H1 (cell line): ENCODE measurements at regions not wholly inside any gene's neighbourhood (a gene's known extent, or its start where the extent isn't known, plus 50 kb on each side); places are given as distances from the start of the nearest gene placed in this dataset.

Source experiments
- CTCF ChIA-PET: fragments of 300-600 bp; sonication (Branson Sonifier 250); formaldehyde crosslinking; loops from one replicate; lab custom pipeline; 2021; ENCODE audit not compliant: partially characterized antibody; lab: Charles Lee
- POLR2A ChIA-PET: fragments of 300-600 bp; sonication (Branson Sonifier 250); formaldehyde crosslinking; loops from one replicate; lab custom pipeline; 2021; ENCODE audit warnings: inconsistent platforms; ENCODE audit not compliant: partially characterized antibody; lab: Charles Lee
- DNase-seq, 2 experiments: peaks; one replicate each; pipeline versions ENCODE4 v3.0.0 to v3.0.0-alpha.2; 2010 to 2022; ENCODE audit warnings: low spot score in 2 of 2, low read depth in 1 of 2, mixed read lengths in 1 of 2
- FAIRE-seq: peaks from 2 replicates; lab custom pipeline; 2011; peaks lifted over from hg19 to GRCh38; lab: Jason Lieb, UNC
- H2AFZ ChIP-seq: 2 replicates; pipeline ENCODE4 v1.8.1; 2012; ENCODE audit warnings: low read length, inconsistent platforms
- H2AK5ac ChIP-seq: 2 replicates; pipeline ENCODE4 v1.6.1; 2013; ENCODE audit warnings: low read depth, low read length
- H2BK120ac ChIP-seq: replicated peaks from 2 replicates; pipeline ENCODE3; 2013; ENCODE audit warnings: low read depth, low read length, inconsistent platforms
- H2BK12ac ChIP-seq: 2 replicates; pipeline ENCODE4 v1.6.1; 2013; ENCODE audit warnings: low read depth, low read length
- H2BK15ac ChIP-seq: 2 replicates; pipeline ENCODE4 v1.6.1; 2013; ENCODE audit warnings: low read length
- H2BK20ac ChIP-seq: 2 replicates; pipeline ENCODE4 v1.6.1; 2013; ENCODE audit warnings: low read length
- H2BK5ac ChIP-seq: 2 replicates; pipeline ENCODE4 v1.6.1; 2013; ENCODE audit warnings: low read depth, low read length
- H3K14ac ChIP-seq: 2 replicates; pipeline ENCODE4 v1.6.1; 2013; ENCODE audit warnings: inconsistent platforms; ENCODE audit not compliant: insufficient read length
- H3K18ac ChIP-seq: 2 replicates; pipeline ENCODE4 v1.6.1; 2013; ENCODE audit warnings: low read length; ENCODE audit errors: extremely low read depth
- H3K23ac ChIP-seq: 2 replicates; pipeline ENCODE4 v1.6.1; 2013; ENCODE audit warnings: inconsistent platforms; ENCODE audit not compliant: insufficient read length
- H3K23me2 ChIP-seq: 2 replicates; pipeline ENCODE4 v1.6.1; 2013; ENCODE audit warnings: low read depth, low read length
- H3K27ac ChIP-seq: 2 replicates; pipeline ENCODE4 v1.6.1; 2011; ENCODE audit warnings: low read depth, low read length, inconsistent platforms
- H3K27me3 ChIP-seq, 4 experiments: replicated peaks in 1 of 4; 1 replicate in 1 of 4; 2 replicates in 3 of 4; pipeline versions ENCODE4 v1.6.1 to v1.8.1; 2011 to 2013; ENCODE audit warnings: low read length in 3 of 4, mild to moderate bottlenecking in 3 of 4, inconsistent platforms in 2 of 4, mixed read lengths in 2 of 4, moderate library complexity in 1 of 4; ENCODE audit not compliant: control insufficient read depth in 3 of 4, insufficient read depth in 3 of 4; ENCODE audit errors: extremely low read depth in 1 of 4
- H3K36me3 ChIP-seq, 4 experiments: 2 replicates each; pipeline versions ENCODE4 v1.6.1 to v1.8.1; 2011 to 2013; ENCODE audit warnings: mild to moderate bottlenecking in 4 of 4, low read length in 3 of 4, moderate library complexity in 2 of 4, control low read depth in 1 of 4, inconsistent platforms in 1 of 4; ENCODE audit not compliant: insufficient read depth in 4 of 4, control insufficient read depth in 2 of 4
- H3K4ac ChIP-seq: replicated peaks from 2 replicates; pipeline ENCODE3; 2013; ENCODE audit warnings: low read length, low read depth, mixed read lengths, inconsistent platforms; ENCODE audit not compliant: insufficient read length
- H3K4me1 ChIP-seq, 4 experiments: replicated peaks in 1 of 4; 1 replicate in 1 of 4; 2 replicates in 3 of 4; pipeline versions ENCODE4 v1.6.1 to v1.8.1; 2011 to 2013; ENCODE audit warnings: low read length in 3 of 4, inconsistent platforms in 2 of 4, mixed read lengths in 1 of 4; ENCODE audit not compliant: insufficient read depth in 4 of 4, control insufficient read depth in 3 of 4
- H3K4me2 ChIP-seq, 2 experiments: 2 replicates each; pipeline versions ENCODE4 v1.6.1 to v1.8.1; 2011 to 2013; ENCODE audit warnings: low read depth in 2 of 2, low read length in 2 of 2, control low read depth in 1 of 2, inconsistent platforms in 1 of 2, mild to moderate bottlenecking in 1 of 2; ENCODE audit not compliant: insufficient read depth in 1 of 2
- H3K4me3 ChIP-seq, 4 experiments: fragments of 200-600, 300-600 bp in 1 of 4; sonication (generic), shearing (Covaris generic), sonication (Bioruptor Twin) in 1 of 4; 2 replicates each; pipeline versions ENCODE4 v1.5.1 to v1.8.1; 2011 to 2016; ENCODE audit warnings: low read length in 4 of 4, low read depth in 3 of 4, control low read depth in 2 of 4, inconsistent platforms in 2 of 4, mild to moderate bottlenecking in 2 of 4, mixed read lengths in 1 of 4, moderate library complexity in 1 of 4; ENCODE audit not compliant: insufficient read depth in 2 of 4; ENCODE audit errors: extremely low read depth in 1 of 4
- H3K56ac ChIP-seq: replicated peaks from 2 replicates; pipeline ENCODE3; 2013; ENCODE audit warnings: low read depth, mild to moderate bottlenecking, mixed read lengths, low read length, inconsistent platforms; ENCODE audit not compliant: insufficient read length
- H3K79me1 ChIP-seq: 2 replicates; pipeline ENCODE4 v1.6.1; 2013; ENCODE audit warnings: low read depth, low read length, control low read depth
- H3K79me2 ChIP-seq, 2 experiments: 2 replicates each; pipeline versions ENCODE4 v1.6.1 to v1.8.1; 2012 to 2013; ENCODE audit warnings: low read length in 2 of 2, mild to moderate bottlenecking in 2 of 2, inconsistent platforms in 1 of 2; ENCODE audit not compliant: insufficient read depth in 2 of 2, control insufficient read depth in 1 of 2
- H3K9ac ChIP-seq, 4 experiments: replicated peaks in 1 of 4; 1 replicate in 1 of 4; 2 replicates in 3 of 4; pipeline versions ENCODE4 v1.6.1 to v1.8.1; 2011 to 2013; ENCODE audit warnings: low read depth in 3 of 4, low read length in 3 of 4, control low read depth in 2 of 4, mild to moderate bottlenecking in 2 of 4, moderate library complexity in 2 of 4, inconsistent platforms in 1 of 4; ENCODE audit errors: extremely low read depth in 1 of 4
- H3K9me3 ChIP-seq, 2 experiments: 2 replicates each; pipeline versions ENCODE4 v1.6.1 to v1.8.1; 2012 to 2013; ENCODE audit warnings: mild to moderate bottlenecking in 2 of 2, moderate library complexity in 2 of 2, control low read depth in 1 of 2, inconsistent platforms in 1 of 2, low read depth in 1 of 2, low read length in 1 of 2, mixed read lengths in 1 of 2; ENCODE audit not compliant: insufficient read depth in 2 of 2
- H4K20me1 ChIP-seq, 2 experiments: replicated peaks in 1 of 2; 2 replicates each; pipeline versions ENCODE3 to v1.8.1; 2011 to 2013; ENCODE audit warnings: inconsistent platforms in 2 of 2, low read length in 2 of 2, mild to moderate bottlenecking in 1 of 2; ENCODE audit not compliant: insufficient read depth in 2 of 2, control insufficient read depth in 1 of 2
- H4K5ac ChIP-seq: 2 replicates; pipeline ENCODE4 v1.6.1; 2013; ENCODE audit warnings: low read length, low read depth, mixed read lengths, inconsistent platforms; ENCODE audit not compliant: insufficient read length
- H4K8ac ChIP-seq: 2 replicates; pipeline ENCODE4 v1.8.0; 2013; ENCODE audit warnings: mild to moderate bottlenecking, moderate library complexity, low read length, inconsistent platforms; ENCODE audit not compliant: insufficient read depth; ENCODE audit errors: extremely low read depth
- H4K91ac ChIP-seq: replicated peaks from 2 replicates; pipeline ENCODE3; 2013; ENCODE audit warnings: low read length, mixed read lengths, inconsistent platforms; ENCODE audit not compliant: insufficient read length
- EZH2 ChIP-seq: fragments of 200-600 bp; sonication (generic); IDR thresholded peaks from 2 replicates; pipeline ENCODE4 v1.7.1; 2012; ENCODE audit warnings: low read depth, mild to moderate bottlenecking, moderate library complexity, low read length, inconsistent platforms; ENCODE audit not compliant: severe bottlenecking
- FOSL1 ChIP-seq: IDR thresholded peaks from 2 replicates; pipeline ENCODE4 v1.6.1; 2011; ENCODE audit warnings: mild to moderate bottlenecking, low read depth, low read length, moderate library complexity; ENCODE audit not compliant: insufficient read depth
- SUZ12 ChIP-seq: fragments of 200-600 bp; sonication (generic); IDR thresholded peaks from 2 replicates; pipeline ENCODE4 v1.6.1; 2012; ENCODE audit warnings: mild to moderate bottlenecking, inconsistent platforms, low read length, moderate library complexity, mixed read lengths
- ZNF274 ChIP-seq: IDR thresholded peaks from 2 replicates; pipeline ENCODE4 v1.7.0; 2012; ENCODE audit warnings: low read length, borderline replicate concordance; ENCODE audit errors: extremely low read depth
- WGBS, 2 experiments: shearing (Covaris generic) in 1 of 2; methylation state at CpG; one replicate each; pipeline versions ENCODE4 v1.1.6 to v1.1.7; 2013 to 2015; ENCODE audit warnings: low lambda C conversion rate in 2 of 2, mixed read lengths in 2 of 2, inconsistent platforms in 1 of 2, low coverage in 1 of 2, missing lambda C conversion rate in 1 of 2; ENCODE audit not compliant: insufficient replicate concordance in 2 of 2, insufficient coverage in 1 of 2, insufficient read length in 1 of 2; ENCODE audit errors: extremely low coverage in 1 of 2, missing lambda C conversion rate in 1 of 2; 5-methylcytosine and 5-hydroxymethylcytosine counted together

DNA sequence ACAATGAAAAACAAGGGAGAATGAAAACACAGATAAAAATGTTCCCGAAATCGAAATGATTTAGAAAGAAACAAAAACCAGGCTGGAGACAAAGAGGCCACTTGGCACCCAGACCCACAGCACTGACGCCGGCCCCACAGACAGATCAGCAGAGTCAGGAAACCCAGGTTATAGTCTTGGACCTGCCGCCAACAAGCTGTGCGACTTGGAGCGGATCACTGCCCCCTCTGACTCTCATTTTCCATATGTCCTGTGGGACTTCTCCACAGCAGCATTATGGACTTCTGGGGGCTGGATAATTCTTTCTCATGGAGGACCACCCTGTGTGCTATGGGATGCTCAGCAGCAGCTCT lies 72.4 kb downstream of the MATN1 start:
- TF ChIP-seq ZNF274 = no peak
- TF ChIP-seq SUZ12 = no peak
- no peak for TF ChIP-seq EZH2
- no peak for TF ChIP-seq FOSL1
- TF ChIP-seq, all 59 proteins: peak for 0
- H2AK5ac ChIP-seq = no peak overlapping the region
- 91% methylated on average over 7 of the region's 7 CpGs; no CpG with 5 or more reads in 1 of the 2 experiments for WGBS, 2 experiments
- POLR2A ChIA-PET = no interaction called here
- no peak overlapping the region for H3K23ac ChIP-seq
- H2BK20ac ChIP-seq = no peak overlapping the region
- no peak overlapping the region for H3K4me3 ChIP-seq
- H2BK5ac ChIP-seq = no peak overlapping the region
- CTCF ChIA-PET = no interaction called here
- H3K27ac ChIP-seq = no peak overlapping the region
- H3K4me2 ChIP-seq = no peak overlapping the region
- no peak overlapping the region for H2BK12ac ChIP-seq
- no peak overlapping the region for H4K5ac ChIP-seq
- no peaks in the 10 kb centered on the region for H3K9me3 ChIP-seq
- H3K27me3 ChIP-seq = no peaks in the 10 kb centered on the region
- no peak overlapping the region for H3K18ac ChIP-seq
- DNase-seq = no peak
- H3K9ac ChIP-seq = no peak overlapping the region
- peaks cover 5% of the 10 kb centered on the region; the same call in 1 of the 2 replicates for H3K23me2 ChIP-seq
- H2BK120ac ChIP-seq = no peak overlapping the region
- no peak overlapping the region for H2AFZ ChIP-seq
- peaks cover 0 to 6% (median 4%) of the 10 kb centered on the region in 4 experiments; a peak in 5 of 7 replicates for H3K4me1 ChIP-seq
- H3K36me3 ChIP-seq = no peaks in the 10 kb centered on the region
- no peaks in the 10 kb centered on the region for H3K79me2 ChIP-seq
- H4K91ac ChIP-seq = no peak overlapping the region
- H2BK15ac ChIP-seq = no peak overlapping the region
- H4K20me1 ChIP-seq = no peaks in the 10 kb centered on the region
- H3K79me1 ChIP-seq = no peaks in the 10 kb centered on the region
- H3K4ac ChIP-seq = no peak overlapping the region
- H3K56ac ChIP-seq = no peak overlapping the region
- FAIRE-seq = no peak
- no peak overlapping the region for H3K14ac ChIP-seq
- no peak overlapping the region for H4K8ac ChIP-seq
